Neutrophil (primary cell): ENCODE measurements at regions not wholly inside any gene's neighbourhood (a gene's known extent, or its start where the extent isn't known, plus 50 kb on each side); places are given as distances from the start of the nearest gene placed in this dataset.

Experiments
- H3K27ac ChIP-seq: fragments of 200-600 bp; sonication (generic); 2 replicates; pipeline ENCODE4 v1.5.1; 2016; ENCODE audit warnings: mild to moderate bottlenecking, moderate library complexity
- H3K27me3 ChIP-seq: fragments of 200-600 bp; sonication (generic); 2 replicates; pipeline ENCODE4 v1.6.0; 2016; ENCODE audit warnings: mild to moderate bottlenecking
- H3K36me3 ChIP-seq: fragments of 200-600 bp; sonication (generic); 2 replicates; pipeline ENCODE4 v1.5.1; 2017
- H3K4me1 ChIP-seq, 2 experiments: fragments of 200-600 bp in 1 of 2; sonication (generic) in 1 of 2; 1 replicate in 1 of 2; 2 replicates in 1 of 2; pipeline versions ENCODE4 v1.5.1 to v1.6.1; 2013 to 2016; ENCODE audit warnings: low read depth in 1 of 2, low read length in 1 of 2, mild to moderate bottlenecking in 1 of 2, moderate library complexity in 1 of 2; ENCODE audit not compliant: control insufficient read depth in 1 of 2, insufficient read depth in 1 of 2
- H3K4me3 ChIP-seq, 2 experiments: fragments of 200-600 bp in 1 of 2; sonication (generic) in 1 of 2; 1 replicate in 1 of 2; 2 replicates in 1 of 2; pipeline ENCODE4 v1.5.1; 2013 to 2016; ENCODE audit warnings: low read depth in 1 of 2, low read length in 1 of 2, mild to moderate bottlenecking in 1 of 2, moderate library complexity in 1 of 2
- H3K9me3 ChIP-seq: fragments of 200-600 bp; sonication (generic); 2 replicates; pipeline ENCODE4 v1.5.1; 2016
- TF ChIP-seq, protein P1 (sequence below): fragments of 200-600 bp; sonication (generic); IDR thresholded peaks from 2 replicates; pipeline ENCODE4 v1.5.1; 2016; ENCODE audit warnings: antibody characterized with exemption

DNA sequence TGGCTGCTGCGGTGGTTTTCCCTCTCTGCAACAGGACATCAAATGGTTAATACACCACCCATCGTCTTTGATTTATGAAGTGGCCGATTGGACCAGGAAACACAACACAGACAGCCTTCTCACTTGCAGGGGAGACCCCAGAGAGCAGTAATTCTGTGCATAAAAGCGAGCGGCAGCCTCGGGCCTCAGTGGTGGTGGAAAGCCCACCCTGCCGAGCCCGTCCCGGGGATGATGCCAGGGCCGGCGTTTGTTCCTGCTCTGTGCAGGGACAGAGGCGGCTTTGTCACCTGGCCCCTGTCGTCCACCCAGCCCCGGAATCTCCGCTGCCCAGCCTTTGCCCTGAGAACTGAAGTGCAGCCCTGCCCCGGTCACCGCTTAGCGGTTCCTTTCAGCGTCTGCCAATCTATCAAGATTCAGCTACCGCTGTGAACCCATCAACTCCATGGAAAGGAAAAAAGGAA lies 184.4 kb downstream of the TSHZ3 start:
- H3K9me3 ChIP-seq, result no peaks in the 10 kb centered on the region
- TF ChIP-seq, protein P1, sequence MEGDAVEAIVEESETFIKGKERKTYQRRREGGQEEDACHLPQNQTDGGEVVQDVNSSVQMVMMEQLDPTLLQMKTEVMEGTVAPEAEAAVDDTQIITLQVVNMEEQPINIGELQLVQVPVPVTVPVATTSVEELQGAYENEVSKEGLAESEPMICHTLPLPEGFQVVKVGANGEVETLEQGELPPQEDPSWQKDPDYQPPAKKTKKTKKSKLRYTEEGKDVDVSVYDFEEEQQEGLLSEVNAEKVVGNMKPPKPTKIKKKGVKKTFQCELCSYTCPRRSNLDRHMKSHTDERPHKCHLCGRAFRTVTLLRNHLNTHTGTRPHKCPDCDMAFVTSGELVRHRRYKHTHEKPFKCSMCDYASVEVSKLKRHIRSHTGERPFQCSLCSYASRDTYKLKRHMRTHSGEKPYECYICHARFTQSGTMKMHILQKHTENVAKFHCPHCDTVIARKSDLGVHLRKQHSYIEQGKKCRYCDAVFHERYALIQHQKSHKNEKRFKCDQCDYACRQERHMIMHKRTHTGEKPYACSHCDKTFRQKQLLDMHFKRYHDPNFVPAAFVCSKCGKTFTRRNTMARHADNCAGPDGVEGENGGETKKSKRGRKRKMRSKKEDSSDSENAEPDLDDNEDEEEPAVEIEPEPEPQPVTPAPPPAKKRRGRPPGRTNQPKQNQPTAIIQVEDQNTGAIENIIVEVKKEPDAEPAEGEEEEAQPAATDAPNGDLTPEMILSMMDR, result no peak
- no peak overlapping the region for H3K27ac ChIP-seq
- H3K36me3 ChIP-seq, result no peaks in the 10 kb centered on the region
- peaks cover 55% of the 10 kb centered on the region for H3K27me3 ChIP-seq
- no peak overlapping the region for H3K4me3 ChIP-seq
- H3K4me1 ChIP-seq, result no peaks in the 10 kb centered on the region

DNA sequence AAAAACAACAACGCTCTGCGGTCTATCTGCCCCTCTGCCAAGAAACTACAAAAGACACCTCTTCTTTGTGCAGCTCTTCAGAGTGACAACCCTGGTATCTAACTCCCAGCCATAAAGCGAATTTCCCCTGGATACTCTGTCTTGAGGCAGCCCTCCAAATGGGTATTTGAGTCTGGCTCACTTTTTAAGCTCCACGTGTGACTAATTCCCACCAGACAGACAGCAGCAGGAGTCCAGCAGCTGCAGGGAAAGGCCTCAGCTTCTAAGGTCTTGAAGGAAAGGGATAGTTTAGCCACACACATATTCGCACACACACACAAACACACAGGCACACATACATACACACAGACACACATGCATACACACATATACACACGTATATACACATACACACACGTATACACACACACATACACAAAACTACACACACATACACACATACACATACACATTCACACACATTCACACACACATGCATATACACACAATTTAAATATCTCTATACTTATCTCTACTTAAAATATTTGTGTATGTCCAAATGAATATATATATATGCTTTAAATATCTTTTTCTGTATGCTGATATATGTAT lies 188.8 kb downstream of the TSHZ3 start:
- Histone ChIP-seq H3K27ac (no peak overlapping the region), H3K27me3 (peaks cover 21% of the 10 kb centered on the region), H3K9me3 (no peaks in the 10 kb centered on the region), H3K4me3 (no peak overlapping the region), H3K36me3 (no peaks in the 10 kb centered on the region), H3K4me1 (no peaks in the 10 kb centered on the region)
- TF ChIP-seq, protein P1, result no peak

DNA sequence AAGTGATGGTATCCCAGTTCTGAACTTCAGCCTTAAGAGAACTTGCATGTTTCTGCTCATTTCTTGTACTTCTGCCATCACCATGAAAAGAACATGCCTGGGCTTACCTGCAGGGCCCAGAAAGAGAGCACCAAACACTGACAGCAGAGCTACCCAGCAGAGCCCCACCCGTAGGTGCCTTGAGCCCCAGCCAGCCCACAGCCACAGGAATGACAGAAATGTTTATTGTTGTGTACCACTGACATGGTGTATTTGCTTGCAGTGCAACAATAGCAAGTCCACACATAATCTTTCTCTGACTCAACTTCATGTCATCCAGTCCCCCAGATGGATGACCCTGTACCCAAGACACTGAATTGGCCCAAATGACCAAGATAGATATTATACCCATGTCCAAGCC lies 195.2 kb downstream of the TSHZ3 start:
- Histone ChIP-seq H3K9me3 (no peaks in the 10 kb centered on the region), H3K4me3 (no peak overlapping the region), H3K4me1 (no peaks in the 10 kb centered on the region), H3K27ac (no peak overlapping the region), H3K36me3 (no peaks in the 10 kb centered on the region), H3K27me3 (no peaks in the 10 kb centered on the region)
- TF ChIP-seq, protein P1, result no peak

DNA sequence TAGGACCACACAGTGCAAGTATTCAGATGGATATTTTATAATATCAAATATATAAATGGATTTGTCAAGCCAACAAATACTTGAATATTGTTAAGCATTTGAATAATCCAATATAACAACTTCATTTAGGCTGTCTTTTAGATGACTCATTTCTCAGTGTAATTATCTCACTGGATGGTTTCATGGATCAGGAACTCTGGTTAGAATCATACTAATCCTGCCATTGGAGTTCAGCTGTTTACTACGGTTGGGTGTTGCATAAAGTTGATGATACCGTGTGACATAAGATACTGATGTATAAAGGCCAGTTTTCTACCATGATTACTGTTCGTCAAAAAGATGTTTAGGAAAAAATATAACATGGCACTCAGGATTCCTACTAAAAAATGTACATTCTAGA lies 196.3 kb downstream of the TSHZ3 start:
- TF ChIP-seq, protein P1, result no peak
- Histone ChIP-seq H3K4me3 (no peak overlapping the region), H3K9me3 (no peaks in the 10 kb centered on the region), H3K36me3 (no peaks in the 10 kb centered on the region), H3K4me1 (no peaks in the 10 kb centered on the region), H3K27me3 (no peaks in the 10 kb centered on the region), H3K27ac (no peak overlapping the region)

DNA sequence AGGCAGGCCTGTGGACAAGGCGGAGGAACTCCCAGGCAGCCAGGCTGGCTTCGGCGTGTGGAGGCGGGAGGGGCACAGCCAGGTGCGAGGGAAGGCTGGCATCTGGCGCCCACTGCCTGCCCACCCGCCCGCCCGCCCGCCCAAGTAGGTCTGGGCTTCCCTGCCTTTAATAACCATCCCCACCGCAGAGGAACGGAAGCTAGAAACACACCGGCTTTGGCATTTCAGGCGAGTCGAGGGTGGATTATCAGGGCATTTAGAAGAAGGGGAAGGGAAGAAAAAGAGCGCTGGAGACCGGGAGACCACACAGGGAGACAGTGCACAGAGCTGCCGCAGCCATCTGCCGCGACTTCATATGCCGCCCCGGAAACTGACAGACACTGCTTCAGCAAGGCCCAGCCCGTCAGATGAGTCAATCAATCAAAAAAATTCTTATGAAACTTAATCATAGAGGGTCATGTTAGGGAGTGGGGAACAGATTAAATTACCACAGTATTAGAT lies 199.7 kb downstream of the TSHZ3 start:
- no peak overlapping the region for H3K4me3 ChIP-seq
- no peaks in the 10 kb centered on the region for H3K9me3 ChIP-seq
- TF ChIP-seq, protein P1, result no peak
- H3K27ac ChIP-seq, result no peak overlapping the region
- H3K4me1 ChIP-seq, result no peaks in the 10 kb centered on the region
- H3K27me3 ChIP-seq, result no peaks in the 10 kb centered on the region
- no peaks in the 10 kb centered on the region for H3K36me3 ChIP-seq
